BE2C (cell line): ENCODE measurements at regions not wholly inside any gene's neighbourhood (a gene's known extent, or its start where the extent isn't known, plus 50 kb on each side); places are given as distances from the start of the nearest gene placed in this dataset.

Source experiments
- DNase-seq: peaks from one replicate; pipeline ENCODE4 v3.0.0-alpha.2; 2020
- H3K27me3 ChIP-seq: fragments of 250-450 bp; sonication (Bioruptor Pico); 2 replicates; pipeline ENCODE4 v1.5.1; 2020; ENCODE audit warnings: mild to moderate bottlenecking
- H3K36me3 ChIP-seq: fragments of 250-450 bp; sonication (Bioruptor Pico); 2 replicates; pipeline ENCODE4 v1.5.1; 2020; ENCODE audit warnings: mild to moderate bottlenecking
- H3K4me1 ChIP-seq: fragments of 250-450 bp; sonication (Bioruptor Pico); 2 replicates; pipeline ENCODE4 v1.5.1; 2020
- H3K4me3 ChIP-seq: 2 replicates; pipeline ENCODE4 v1.5.1; 2011; ENCODE audit warnings: low read depth, low read length
- H3K9me3 ChIP-seq: fragments of 250-450 bp; sonication (Bioruptor Pico); 2 replicates; pipeline ENCODE4 v1.5.1; 2020
- CTCF ChIP-seq: IDR thresholded peaks from 2 replicates; pipeline ENCODE4 v1.5.1; 2012; ENCODE audit warnings: mild to moderate bottlenecking, low read depth, low read length

DNA sequence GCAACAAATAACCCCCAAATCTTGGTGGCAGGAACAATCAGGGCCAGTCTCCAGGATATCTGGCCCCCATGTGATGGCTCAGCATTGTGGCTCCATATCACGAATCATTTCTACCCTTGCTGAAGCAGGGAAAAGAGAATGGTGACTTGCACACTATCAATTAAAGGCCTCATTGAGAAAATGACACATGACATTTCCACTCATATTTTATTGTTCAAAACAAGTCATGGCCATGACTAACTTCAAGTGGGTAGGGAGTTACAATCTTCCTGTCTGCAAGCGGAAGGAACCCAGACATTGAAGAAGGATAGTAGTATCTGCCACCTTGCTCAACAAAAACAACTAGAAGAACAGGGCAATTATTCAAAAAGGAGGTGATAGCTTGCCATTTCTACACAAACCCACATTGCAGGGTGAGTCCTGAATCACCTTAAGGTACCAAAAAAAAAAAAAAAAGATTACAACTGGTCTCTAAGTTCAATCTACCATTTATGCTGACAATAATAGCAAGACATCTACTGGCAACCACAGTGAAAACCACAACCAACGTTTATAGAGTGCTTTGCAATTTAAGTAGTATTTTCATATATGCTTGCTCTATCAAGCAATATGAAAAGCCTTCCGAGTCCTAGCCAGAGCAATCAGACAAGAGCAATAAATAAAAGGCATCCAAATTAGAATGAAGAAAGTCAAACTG lies 186.7 kb upstream of the DAPK1 start:
- Histone ChIP-seq H3K9me3 (no peaks in the 10 kb centered on the region), H3K4me3 (no peak overlapping the region), H3K27me3 (no peaks in the 10 kb centered on the region), H3K36me3 (no peaks in the 10 kb centered on the region), H3K4me1 (no peaks in the 10 kb centered on the region)
- DNase-seq: no peak
- TF ChIP-seq CTCF: no peak

DNA sequence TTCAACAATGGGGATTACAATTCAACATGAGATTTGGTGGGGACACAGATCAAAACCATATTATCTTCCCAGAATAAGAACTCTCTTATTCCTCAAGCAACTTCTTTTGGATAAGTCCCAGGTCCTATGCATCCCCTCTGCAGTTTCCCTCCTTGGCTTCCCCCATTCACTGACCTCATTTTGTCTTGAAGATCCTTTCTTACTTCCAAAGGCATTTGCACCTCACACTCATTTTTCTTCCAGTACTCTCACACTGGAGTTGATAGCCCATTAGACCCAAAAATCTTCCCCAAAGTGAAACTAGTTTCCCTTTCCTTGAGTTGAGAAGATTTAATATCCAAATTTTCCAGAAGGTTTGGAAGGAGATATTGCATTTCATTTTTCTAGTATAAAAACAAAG lies 178.0 kb upstream of the DAPK1 start:
- Histone ChIP-seq H3K27me3 (no peaks in the 10 kb centered on the region; the same call in 1 of the 2 replicates), H3K36me3 (no peaks in the 10 kb centered on the region), H3K4me3 (no peak overlapping the region), H3K4me1 (no peaks in the 10 kb centered on the region), H3K9me3 (no peaks in the 10 kb centered on the region)
- no peak for DNase-seq
- no peak for TF ChIP-seq CTCF

GRCh38 chr9:87320146-87320884 lies 177.4 kb upstream of the DAPK1 start:
- H3K4me1 ChIP-seq: no peaks in the 10 kb centered on the region
- no peaks in the 10 kb centered on the region; the same call in 1 of the 2 replicates for H3K27me3 ChIP-seq
- no peak overlapping the region for H3K4me3 ChIP-seq
- DNase-seq: no peak
- TF ChIP-seq CTCF: no peak
- H3K36me3 ChIP-seq: no peaks in the 10 kb centered on the region
- no peaks in the 10 kb centered on the region for H3K9me3 ChIP-seq

GRCh38 chr9:87322840-87323635 lies 174.6 kb upstream of the DAPK1 start:
- Histone ChIP-seq H3K4me1 (0 out of 2 replicates have a peak, but pooled peaks cover 2% of the 10 kb centered on the region), H3K4me3 (no peak overlapping the region), H3K36me3 (no peaks in the 10 kb centered on the region), H3K27me3 (no peaks in the 10 kb centered on the region; the same call in none of the 2 replicates), H3K9me3 (no peaks in the 10 kb centered on the region)
- DNase-seq: no peak
- TF ChIP-seq CTCF: no peak

- no peak for DNase-seq
- Histone ChIP-seq H3K9me3 (no peaks in the 10 kb centered on the region), H3K4me1 (0 out of 2 replicates have a peak, but pooled peaks cover 2% of the 10 kb centered on the region), H3K36me3 (no peaks in the 10 kb centered on the region), H3K27me3 (no peaks in the 10 kb centered on the region; the same call in none of the 2 replicates), H3K4me3 (no peak overlapping the region)
- TF ChIP-seq CTCF: no peak
Observed at GRCh38 chr9:87323928-87324327, 173.7 kb upstream of the DAPK1 start.
